ENCODE measurements at regions not wholly inside any gene's neighbourhood (a gene's known extent, or its start where the extent isn't known, plus 50 kb on each side); places are given as distances from the start of the nearest gene placed in this dataset.

- TF ChIP-seq, protein P1, sequence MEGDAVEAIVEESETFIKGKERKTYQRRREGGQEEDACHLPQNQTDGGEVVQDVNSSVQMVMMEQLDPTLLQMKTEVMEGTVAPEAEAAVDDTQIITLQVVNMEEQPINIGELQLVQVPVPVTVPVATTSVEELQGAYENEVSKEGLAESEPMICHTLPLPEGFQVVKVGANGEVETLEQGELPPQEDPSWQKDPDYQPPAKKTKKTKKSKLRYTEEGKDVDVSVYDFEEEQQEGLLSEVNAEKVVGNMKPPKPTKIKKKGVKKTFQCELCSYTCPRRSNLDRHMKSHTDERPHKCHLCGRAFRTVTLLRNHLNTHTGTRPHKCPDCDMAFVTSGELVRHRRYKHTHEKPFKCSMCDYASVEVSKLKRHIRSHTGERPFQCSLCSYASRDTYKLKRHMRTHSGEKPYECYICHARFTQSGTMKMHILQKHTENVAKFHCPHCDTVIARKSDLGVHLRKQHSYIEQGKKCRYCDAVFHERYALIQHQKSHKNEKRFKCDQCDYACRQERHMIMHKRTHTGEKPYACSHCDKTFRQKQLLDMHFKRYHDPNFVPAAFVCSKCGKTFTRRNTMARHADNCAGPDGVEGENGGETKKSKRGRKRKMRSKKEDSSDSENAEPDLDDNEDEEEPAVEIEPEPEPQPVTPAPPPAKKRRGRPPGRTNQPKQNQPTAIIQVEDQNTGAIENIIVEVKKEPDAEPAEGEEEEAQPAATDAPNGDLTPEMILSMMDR (IDR thresholded peaks at IDR 0.05; ENCODE audit: low read depth, low read length): no peak
- TF ChIP-seq EZH2phosphoT487 (IDR thresholded peaks at IDR 0.05; ENCODE audit: low read depth): no peak
These were observed 76.0 kb upstream of the PEG3 start for GRCh38 chr19:56916528-56916927.
